GM19351 (cell line): ENCODE measurements at regions not wholly inside any gene's neighbourhood (a gene's known extent, or its start where the extent isn't known, plus 50 kb on each side); places are given as distances from the start of the nearest gene placed in this dataset.

Experiments used
- ATAC-seq: cut with Tn5 transposase; IDR thresholded peaks from one replicate; pipeline ENCODE4 v1.9.1; 2021; ENCODE audit warnings: mild to moderate bottlenecking, moderate library complexity; ENCODE audit not compliant: unreplicated experiment

DNA sequence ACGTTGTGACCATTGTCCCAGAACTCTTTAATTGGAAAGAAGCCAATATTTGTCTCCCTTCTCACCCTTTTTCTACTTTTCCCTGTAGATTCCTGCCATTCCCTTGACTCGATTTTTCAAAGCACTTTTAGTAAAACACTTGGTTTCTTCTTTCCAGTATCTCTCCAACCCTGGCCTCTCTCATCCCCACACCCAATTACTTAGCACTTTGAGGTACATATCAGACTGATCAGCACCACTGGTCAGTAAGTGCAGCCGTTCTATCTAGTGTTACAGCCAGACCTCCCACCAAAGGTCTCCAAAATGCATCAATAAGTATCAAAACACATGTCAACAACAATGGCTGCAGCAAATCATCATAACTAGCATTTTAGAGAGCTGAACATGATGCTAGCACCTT is 141.9 kb downstream of the BTG1 start:
- ATAC-seq = no peak

DNA sequence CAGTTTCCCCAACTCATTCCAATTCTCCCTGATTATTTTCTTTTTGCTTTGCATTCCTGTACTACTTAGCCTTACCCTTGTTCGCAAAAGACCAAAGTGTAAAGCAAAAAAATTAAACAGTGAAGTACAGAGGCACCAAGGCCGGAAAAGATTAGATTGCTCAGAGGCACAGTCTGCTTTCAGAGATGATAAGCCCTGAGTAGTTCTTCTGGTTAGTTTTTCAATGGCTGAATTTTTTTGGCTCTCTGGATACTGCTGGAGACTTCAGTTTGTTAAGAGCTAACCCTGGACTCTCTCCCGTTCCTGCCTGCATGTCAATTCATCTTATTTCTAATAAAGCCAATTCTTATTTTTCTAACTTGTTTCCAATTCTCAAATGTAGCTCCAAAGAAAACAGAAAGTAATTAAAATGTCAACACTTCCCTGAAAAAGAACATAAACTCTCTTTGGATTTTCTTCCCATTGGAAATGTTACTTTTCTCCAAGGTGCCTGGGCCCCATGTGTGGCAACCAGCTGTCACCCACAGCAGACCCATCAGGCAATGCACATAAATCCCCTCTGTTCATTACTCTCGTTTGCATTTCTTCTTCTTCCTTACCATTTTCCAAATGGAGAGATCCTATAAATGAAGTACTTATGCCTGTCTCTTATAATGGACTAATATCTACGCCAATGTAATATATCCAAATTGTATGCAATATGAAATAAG is 142.8 kb downstream of the BTG1 start:
- no peak for ATAC-seq

DNA sequence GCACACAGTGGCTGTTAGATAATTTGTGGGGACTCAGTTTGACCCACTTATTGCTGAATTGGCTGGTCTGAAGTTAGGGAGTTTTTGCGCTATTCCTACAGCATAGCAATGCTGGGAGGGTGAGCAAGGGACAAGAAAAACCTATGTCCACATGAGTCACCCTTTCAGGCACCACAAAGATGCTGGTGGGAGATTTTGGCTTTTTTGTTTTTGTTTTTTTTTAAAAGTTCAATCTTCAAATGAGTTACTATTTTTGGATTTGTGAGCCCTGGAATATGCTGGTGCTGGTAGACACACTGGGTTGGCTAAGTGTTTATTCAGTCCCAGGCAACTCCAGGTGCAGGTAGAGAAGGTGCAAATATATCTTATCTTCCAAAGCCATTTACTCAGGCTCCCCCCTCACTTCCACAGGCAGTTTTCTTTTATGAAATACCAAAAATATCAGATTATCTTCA is 143.4 kb downstream of the BTG1 start:
- ATAC-seq = no peak

DNA sequence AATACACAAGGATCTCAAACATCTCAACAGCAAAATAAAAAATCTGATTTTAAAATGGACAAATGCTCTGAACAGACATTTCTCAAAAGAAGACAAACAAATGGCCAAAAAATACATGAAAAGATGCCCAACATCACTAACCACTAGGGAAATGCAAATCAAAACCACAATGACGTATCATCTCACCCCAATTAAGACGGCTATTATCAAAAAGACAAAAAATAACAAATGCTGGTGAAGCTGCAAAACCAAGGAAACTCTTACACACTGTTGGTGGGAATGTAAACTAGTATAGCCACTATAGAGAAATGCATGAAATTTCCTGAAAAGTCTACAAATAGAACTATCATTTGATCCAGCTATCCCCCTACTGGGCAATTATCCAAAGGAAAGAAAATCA is 145.0 kb downstream of the BTG1 start:
- no peak for ATAC-seq

DNA sequence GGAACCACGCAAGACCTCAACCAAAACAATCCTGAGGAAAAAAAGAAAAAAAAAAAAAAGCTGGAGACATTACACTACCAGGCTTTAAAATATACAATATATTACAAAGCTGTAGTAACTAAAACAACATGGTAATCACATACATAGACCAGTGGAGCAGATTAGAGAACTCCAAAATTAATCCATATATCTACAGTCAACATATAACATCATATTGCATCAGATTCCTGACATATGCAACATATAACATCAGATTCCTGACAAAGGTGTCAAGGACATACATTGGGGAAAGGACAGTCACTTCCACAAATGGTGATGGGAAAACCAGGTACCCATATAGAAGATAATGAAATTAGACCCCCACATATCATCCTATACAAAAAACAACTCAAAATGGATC is 145.8 kb downstream of the BTG1 start:
- no peak for ATAC-seq

DNA sequence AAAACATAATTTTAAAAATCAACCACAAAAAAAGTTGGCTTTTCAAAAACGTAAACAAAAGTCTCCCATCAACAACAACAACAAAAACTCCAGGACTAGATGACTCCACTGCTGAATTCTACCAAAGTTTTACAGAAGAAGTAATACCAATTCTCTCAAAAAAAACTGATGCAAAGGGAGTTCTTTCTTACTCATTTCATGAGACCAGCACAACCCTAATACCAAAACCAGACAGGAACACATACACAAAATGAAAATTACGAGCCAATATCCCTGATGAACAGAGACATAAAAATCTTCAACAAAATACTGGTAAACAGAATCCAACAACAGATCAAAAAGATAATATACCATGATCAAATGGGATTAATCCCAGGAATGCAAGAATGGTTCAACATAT is 147.3 kb downstream of the BTG1 start:
- no peak for ATAC-seq

DNA sequence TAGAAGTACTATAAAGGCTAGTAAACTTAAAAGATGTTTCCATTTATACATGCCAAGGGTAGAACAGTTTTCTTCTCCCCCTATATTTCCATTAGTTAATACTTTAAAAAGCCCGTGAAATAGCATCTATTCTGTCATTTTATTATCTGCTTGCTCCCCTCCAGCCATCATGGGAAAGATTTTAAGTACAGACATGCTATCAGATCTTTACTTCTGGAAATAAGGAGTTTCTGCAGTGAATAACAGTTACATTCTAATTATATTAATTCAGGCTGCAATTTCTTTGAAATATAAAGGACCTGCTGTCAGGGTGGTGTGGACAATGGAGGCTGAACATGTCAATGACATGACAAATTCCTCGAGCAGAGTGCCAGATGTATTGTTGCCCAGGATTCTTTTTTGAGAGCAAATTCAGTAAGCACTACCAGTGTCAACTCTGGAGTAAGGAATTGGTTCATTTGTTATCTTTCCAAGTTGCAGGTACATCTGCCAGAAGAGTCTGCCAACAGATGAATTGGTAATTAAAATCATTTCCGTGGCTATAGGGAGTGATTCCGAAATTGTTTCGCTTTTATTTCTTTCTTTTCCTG is 151.3 kb downstream of the BTG1 start:
- no peak for ATAC-seq

DNA sequence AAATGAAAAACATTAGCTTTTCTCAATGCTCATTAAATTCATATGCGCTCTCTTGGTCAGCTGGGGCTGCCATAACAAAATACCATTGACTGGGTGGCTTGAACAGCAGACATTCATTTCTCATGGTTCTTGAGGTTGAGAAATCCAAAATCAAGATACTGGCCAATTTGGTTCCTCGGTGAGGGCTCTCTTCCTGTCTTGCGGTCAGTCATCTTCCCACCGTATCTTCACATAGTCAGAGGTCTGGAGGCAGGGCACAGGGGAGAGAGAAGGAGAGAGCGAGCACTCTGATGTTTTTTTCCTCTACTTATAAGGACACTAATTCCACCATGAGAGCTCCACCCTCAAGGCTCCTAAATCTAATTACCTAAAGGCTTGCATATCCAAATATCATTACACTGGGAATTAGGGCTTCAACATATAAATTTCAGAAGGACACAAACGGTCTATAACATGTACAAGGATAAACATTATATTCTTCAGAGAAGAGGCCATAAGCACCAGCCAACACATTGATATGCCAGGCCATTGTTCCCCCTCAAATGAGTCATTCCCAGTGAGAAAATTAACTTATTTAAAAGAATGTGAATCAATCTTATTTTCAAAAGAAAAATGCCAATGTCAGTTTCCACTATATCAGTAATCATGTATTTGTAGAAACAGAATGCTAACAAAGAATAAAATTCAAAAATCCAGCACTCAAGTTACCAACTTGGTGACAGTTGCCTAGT is 152.2 kb downstream of the BTG1 start:
- ATAC-seq = no peak

DNA sequence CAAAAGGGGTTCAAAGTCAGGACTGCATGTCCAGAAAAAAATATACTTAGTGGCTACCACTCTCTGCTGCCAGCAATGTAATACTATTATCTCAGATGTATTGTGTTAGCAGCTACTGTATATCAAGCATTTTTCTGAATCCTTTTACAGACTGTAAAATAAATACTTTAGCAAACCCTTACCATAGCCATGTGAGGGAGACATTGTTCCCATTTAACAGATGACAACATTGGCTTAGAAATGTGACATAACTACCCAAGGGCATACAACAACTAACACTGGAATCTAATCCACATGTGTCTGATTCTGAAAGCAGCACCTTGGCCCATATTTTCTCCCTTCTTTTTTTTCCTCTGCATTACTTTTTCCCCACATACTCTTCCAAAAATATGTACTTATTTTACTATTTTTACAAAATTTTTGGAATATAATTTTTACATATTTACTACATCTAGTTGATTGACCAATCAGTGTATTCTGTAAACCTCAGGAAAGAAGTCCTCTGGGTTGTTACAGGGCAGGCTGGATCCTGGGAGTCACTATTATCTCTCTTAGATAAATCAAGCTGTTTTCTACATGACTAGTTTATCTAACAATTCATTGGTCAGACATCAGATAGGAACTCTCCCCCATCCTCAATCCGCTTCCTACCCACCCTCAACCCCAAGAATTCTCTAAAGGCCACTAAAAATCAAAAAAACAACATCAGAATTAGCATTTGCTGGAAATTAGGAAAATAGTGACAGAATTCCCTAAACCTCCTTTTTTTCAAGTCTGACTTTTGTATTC is 154.1 kb downstream of the BTG1 start:
- ATAC-seq = peak; percentile 76

DNA sequence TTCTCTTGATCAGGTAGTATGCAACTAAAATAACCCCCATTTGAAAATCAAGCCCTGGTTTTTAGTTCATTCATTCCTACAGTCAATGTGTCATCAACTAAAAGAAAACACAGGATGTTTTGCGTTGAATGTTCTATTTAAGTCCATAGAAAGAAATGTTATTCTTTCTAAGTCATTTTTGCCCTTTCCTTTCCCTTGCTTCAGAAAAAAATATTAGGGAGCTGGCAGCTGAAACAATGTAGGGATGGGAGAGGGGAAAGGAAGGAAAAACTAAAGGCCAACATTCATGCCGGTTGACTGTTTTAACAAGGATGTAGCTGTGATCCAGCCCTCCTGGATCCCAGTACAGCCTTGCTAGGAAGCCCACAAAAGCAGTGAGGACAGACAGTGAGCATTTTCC is 155.1 kb downstream of the BTG1 start:
- ATAC-seq = no peak

DNA sequence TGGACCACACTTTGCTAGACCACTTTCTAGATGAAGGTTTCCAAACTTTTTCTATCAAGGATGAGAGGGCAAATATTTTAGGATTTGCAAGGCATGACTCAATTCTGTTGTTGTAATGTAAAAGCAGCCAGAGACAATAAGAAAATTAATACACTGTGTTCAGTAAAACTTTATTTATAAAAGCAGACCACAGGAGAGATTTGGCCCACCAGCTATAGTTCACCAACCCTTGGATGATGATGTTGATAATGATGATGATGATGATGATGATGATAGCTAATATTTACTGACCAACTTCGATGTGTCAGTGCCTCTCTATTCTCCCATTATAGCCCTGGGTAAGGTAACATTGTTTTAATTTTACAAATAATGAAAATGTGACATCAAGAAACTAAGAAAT is 156.5 kb downstream of the BTG1 start:
- ATAC-seq = no peak

DNA sequence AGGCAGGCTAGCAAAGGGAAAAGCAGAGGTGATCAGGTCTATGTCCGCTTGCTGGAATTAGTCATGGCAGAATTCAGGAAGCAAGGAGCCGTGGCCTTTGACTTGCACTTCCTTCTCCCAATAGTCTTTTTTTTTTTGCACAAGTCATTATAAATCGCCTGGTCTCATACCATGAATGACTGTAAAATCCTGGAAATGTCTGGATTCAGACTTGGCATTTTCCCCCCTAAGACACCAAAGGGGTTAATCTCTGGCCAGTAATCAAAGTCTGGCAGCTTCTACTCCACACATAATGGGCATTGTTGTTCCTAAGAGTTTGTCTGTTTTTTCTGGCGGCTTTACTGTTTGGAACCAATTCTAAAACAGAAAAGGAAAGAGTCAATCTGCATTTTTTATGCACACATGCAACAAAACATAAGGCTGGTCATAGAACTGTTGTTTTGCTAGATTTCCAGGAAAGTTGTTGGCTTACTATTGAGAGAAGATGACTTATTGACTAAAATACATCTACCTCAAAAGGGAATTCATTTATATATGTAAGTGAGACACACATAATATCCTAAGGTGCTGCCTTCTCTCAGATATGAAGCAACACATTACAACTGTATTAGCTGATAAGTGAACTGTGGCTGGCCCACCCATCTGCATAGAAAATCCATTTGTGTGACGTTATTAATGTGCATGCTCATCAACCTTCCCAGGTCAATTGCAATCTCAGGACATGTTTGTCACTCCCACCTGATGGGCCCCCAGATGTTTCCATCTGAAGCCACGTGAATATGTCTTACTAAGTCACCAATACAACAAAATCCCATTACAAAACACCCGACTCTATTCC is 157.3 kb downstream of the BTG1 start:
- ATAC-seq = no peak

DNA sequence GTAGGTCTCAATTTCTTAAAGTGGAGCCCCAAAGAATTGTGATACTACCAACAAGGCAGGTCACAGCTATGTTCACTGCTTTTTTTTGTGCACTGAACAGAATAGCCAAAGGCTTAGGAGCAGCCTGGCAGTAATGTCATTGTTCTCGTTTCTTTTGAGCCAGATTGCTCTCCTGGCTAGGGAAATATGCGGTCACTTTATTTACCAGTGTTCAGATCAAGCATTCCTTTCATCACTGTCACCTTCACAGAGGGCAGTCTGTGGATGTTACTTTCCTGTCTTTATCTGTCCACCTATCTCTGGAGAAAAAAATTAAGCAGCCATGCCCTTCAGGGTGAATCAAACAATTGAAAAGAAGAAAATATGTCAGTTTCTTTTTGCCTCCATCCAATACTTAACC is 159.6 kb downstream of the BTG1 start:
- no peak for ATAC-seq

DNA sequence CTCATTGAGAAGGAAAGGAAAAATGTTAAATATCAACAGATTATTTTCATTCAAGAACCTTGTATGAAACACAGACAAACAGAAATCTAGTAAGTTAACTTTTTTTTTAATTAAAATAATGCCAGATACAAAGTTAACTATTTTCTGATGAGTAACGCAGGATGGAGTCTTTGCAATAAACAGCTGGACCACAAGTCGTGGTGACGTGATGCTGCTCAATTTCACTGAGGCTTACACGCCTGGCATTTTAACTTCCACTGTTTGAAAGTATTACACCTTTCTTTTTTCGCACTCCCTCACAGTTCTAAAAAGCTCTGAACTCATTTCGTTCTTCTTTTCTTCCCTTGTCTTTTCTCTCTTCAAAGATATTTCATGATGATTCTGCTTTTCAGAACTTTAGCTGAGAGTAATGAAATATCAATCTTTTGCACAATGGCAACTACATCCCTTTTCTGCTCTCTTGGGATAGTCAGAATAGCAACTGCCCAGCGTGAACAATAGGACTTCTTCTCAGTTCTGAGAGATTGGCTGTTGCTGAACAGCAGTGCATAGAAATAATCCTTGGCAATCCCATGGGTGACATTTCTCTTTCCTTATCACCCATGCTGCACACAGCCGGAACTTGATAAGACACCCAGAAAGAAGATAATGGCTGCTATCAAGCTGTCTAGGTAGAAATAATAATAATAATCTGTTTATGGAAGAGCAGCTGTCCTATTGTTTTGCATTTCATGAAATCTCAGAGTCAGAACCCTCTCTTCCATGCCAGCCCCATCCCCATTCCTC is 160.5 kb downstream of the BTG1 start:
- ATAC-seq = no peak

DNA sequence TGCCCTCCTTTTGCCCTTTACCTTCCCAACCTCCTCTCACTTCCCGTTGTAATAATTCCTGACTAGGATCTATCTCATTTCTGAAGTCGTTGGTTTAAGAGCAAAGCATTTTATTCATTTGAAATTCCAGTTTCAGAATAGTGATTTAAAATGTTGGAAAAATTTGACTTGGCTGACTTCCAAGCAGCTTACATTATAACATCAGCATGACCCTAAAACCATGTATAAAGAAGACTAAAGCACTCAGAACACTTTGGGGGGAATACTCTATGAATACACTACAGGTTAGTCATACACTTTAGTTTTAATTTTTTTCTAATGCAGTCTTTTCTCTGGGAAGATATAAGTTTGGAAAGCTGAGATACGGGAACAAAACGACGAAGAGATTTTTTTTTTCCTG is 161.1 kb downstream of the BTG1 start:
- no peak for ATAC-seq

DNA sequence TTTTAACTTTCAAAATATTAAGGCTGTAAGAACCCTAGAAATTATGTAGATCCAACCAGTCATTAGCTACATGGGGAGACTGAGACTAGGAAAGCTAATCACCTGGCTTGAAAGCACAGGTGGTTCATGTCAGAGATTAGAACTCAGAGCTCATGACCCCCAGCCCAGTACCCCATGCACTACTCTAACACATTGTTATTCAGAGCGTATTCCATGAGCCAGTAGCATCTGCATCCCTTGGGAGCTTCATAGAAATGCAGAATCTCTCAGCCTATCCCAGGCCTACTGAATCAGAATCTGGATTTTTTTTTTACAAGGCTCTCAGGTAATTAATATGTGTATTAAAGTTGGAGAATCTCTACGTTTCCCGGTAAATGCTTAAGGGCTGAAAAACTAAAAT is 161.7 kb downstream of the BTG1 start:
- ATAC-seq = no peak

DNA sequence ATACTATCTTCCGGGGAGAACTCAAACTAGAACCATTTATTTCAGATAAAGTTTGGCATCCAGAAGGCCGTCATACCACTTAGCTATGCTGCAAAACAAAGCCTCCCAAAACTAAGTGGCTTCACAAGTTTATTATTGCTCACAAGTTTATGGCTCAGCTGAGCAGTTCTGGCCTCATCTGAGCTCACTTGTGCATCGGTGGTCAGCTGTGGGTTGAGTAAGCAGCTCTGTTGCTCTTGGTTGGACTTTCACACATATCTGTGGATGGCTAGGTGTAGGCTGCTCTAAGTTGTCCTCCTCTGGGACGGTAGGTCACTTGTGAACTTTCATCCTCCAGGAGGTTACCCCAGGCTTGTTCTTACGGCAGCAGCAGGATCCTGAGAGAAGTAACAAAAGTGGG is 162.7 kb downstream of the BTG1 start:
- no peak for ATAC-seq

DNA sequence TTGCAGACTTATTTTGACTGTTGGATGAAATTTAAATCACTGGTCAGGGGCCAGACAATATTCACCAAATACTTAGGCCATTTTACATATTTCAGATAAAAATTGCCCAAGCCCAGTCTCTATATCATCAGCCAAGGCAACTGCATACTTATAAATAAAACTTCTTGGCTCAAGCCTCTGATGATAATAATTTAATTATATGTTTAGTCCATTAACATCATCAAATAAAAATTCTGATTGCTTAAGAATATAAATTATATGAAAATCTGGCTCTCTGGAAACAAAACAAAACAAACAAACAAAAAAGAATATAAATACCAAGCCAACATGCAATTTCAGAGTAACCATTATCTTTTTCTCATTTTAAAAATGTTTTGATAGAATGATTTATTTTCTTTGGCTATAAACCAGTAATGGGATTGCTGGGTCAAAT is 165.2 kb downstream of the BTG1 start:
- no peak for ATAC-seq

DNA sequence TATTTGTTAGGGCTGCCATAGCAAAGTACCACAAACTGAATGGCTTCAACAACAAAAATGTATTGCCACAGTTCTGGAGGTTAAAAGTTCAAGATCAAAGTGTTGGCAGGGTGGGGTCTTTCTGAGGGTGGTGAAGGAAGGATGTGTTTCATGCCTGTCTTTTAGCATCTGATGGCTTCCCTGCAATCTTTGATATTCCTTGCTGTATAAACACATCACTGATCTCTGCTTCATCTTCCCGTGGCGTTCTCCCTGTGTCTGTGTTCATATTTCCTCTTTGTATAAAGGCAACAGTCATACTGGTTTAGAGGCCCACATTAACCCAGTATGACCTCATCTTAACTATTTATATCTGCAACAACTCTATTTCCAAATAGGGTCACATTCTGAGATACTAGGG is 167.5 kb downstream of the BTG1 start:
- no peak for ATAC-seq

DNA sequence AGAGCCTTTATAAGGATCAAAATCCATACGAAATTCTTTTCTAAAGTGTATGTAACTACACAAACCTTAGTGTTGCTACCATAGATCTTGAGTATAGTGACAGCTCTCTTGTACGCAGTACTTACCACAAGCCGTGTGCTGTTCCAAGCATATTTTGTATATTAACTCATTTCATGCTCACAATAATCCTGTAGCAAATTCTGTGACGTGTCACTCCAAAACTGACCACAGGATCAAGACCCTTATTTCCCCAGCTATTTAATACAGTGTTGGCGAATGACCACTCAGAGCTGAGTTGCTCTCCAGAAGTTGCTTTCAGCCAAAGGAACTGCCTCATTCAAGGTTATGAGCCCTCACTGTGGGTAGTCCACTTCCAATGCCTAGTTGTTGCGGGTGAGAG is 169.8 kb downstream of the BTG1 start:
- no peak for ATAC-seq
